ENCODE measurements at regions not wholly inside any gene's neighbourhood (a gene's known extent, or its start where the extent isn't known, plus 50 kb on each side); places are given as distances from the start of the nearest gene placed in this dataset.
"Not testable (repeated sequence)": the region's sequence is repeated elsewhere in the genome, so short reads cannot be mapped to it uniquely, and the experiment has no call there.

DNA sequence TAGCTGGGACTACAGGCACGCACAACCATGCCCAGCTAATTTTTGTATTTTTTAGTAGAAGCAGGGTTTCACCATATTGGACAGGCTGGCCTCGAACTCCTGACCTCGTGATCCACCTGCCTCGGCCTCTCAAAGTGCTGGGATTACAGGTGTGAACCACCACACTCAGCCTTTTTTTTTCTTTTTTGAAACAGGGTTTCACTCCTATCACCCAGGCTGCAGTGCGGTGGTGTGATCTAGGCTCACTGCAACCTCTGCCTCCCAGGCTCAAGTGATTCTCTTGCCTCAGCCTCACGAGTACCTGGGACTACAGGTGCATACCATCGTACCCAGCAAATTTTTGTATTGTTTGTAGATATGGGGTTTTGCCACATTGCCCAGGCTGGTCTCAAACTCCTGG, 280.9 kb downstream of the GOLGA6L6 start:
- not testable (repeated sequence) for DNase-seq

DNA sequence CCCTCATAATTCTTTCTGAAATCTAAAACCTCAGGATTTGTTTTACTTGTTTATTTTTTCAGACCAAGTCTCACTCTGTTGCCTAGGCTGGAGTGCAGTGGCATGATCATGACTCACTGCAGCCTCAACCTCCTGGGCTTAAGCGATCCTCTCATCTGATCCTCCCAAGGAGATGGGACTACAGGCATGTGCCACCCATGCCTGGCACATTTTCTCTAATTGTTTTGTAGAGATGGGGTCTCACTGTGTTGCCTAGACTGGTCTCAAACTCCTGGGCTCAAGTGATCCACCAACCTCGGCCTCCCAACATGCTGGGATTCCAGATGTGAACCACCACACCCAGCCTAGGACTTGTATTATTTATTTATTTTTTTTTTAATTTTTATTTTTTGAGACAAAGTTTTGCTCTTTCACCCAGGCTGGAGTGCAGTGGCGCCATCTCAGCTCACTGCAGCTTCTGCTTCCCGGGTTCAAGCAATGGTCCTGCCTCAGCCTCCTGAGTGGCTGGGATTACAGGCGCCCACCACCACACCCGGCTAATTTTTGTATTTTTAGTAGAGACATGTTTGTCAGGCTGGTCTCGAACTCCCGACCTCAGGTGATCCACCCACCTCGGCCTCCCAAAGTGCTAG, 281.9 kb downstream of the GOLGA6L6 start:
- DNase-seq = not testable (repeated sequence)

DNA sequence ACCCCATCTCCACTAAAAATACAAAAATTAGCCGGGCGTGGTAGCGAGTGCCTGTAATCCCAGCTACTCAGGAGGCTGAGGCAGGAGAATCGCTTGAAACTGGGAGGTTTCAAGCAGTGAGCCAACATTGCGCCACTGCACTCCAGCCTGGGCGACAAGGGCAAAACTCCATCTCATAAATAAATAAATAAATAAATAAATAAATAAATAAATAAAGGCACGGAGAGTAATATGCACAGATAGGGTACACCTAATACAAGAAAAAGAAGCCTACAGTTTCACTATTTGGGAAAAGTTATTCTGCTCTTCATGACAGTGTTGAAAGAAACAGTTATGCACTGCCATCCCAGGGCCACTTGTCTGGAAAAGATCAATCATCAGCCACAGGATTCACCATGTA, 285.2 kb downstream of the GOLGA6L6 start:
- not testable (repeated sequence) for DNase-seq

DNA sequence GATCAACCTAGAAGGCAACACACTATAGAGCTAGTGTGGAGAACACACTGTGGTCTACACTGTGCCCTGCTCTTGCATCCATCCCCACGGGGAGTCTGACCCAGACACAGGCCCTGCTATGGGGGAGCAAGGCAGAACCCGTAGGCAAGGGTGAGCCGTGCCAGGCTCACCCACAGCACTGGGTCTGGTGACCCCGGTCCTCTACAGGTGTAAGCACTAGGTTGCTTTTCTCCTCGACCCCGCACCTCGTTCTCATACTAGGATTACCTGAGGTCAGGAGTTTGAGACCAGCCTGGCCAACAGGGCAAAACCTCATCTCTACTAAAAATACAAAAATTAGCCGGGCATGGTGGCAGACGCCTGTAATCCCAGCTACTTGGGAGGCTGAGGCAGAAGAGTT, 286.0 kb downstream of the GOLGA6L6 start:
- not testable (repeated sequence) for DNase-seq

DNA sequence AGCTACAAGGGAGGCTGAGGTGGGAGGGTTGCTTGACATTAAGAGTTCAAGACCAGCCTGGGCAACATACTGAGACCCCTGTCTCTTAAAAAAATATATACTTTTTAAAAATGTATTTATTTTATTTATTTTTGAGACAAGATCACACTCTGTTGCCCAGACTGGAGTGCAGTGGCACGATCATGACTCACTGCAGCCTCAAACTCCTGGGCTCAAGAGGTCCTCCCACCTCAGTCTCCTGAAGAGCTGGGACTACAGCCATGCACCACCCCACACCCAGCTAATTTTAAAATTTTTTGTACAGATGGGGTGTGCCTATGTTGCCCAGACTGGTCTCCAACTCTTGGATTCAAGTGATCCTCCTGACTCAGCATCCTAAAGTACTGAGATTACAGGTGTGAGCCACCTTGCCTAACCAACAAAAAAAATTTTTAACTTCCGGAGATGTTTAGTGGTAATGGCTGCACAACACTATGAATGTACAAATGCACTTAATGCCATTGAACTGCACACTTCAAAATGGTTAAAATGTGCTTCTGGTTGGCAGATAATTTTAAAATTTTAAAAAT, 288.5 kb downstream of the GOLGA6L6 start:
- DNase-seq = not testable (repeated sequence)

DNA sequence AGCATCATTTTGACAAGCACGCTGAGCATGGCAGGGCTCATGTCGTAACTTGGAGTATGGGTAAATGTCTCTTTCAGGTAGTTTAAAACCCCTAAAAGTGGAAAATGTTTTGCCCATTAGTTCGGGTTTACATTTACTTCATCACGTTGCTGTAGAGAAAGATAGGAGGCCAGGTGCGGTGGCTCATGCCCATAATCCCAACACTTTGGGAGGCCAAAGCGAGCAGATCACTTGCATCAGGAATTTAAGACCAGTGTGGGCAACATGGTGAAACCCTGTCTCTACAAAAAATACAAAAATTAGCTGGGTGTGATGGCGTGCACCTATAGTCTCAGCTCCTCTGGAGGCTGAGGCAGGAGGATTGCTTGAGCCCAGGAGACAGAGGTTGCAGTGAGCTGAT, 289.6 kb downstream of the GOLGA6L6 start:
- DNase-seq = not testable (repeated sequence)

DNA sequence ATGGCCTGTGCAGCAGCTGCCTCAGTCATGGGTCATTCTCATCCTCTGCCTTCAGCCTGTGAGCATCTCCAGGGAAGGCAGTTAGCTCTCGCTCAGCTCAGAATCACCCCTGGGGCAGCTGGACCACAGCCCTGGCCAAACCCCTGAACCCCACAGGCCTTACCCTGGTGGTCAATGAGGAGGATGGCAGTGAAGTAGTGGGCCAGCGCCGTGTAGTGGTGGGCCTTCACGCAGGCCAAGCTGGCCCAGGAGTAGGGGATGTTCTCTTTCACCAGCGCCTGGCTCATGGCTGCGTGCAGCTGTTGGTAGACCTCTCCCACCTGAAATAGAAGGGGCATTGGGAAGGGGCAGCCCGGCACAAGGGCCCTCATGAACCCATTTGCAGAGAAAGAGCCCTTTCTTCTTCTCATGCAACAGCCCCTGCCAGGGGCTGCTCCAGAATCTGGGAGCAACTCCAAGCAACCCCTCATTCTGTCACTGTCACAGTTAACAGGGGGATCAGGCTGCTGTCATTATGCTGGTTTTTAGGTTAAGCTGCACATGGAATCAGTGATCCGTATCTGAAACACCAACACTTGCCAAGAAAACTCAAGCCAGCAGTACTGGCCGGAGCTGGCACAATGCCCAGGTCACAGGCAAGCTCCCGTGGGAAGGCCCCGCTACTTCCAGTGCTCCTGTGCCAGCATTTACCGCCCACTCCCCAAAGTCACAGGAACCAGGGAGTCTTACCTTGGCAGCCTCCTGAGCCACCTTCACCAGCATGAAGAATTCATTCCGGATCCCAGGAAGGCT, 290.2 kb downstream of the GOLGA6L6 start:
- not testable (repeated sequence) for DNase-seq

DNA sequence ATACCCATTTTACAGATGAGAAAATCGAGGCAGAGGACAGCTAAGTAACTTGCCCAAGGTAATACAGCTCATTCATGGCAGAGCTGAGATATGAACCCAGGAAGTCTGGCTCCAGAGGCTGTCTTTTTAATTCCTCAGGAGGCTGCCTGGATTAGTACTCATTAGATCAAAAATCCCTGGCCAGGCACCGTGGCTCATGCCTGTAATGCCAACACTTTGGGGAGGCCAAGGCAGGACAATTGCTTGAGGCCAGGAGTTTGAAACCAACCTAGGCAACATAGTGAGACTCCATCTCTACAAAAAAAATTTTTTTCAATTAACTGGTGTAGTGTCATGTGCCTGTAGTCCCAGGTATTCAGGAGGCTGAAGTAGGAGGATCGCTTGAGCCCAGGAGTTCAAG, 291.4 kb downstream of the GOLGA6L6 start:
- not testable (repeated sequence) for DNase-seq

DNA sequence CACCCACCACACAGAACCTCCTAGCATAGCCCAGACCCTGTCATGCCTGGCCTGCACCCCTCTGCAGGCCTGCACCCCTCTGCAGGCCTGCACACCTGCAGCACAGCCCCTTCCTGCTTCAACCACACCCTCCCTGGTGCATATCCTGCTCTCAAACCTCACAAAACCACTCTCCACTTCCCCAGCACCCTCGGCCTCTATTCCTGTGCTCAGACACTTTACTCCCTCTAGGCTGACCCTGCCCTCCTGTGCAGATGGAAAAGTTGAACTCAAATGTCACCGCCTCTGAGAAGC, 292.0 kb downstream of the GOLGA6L6 start:
- DNase-seq = not testable (repeated sequence)

DNA sequence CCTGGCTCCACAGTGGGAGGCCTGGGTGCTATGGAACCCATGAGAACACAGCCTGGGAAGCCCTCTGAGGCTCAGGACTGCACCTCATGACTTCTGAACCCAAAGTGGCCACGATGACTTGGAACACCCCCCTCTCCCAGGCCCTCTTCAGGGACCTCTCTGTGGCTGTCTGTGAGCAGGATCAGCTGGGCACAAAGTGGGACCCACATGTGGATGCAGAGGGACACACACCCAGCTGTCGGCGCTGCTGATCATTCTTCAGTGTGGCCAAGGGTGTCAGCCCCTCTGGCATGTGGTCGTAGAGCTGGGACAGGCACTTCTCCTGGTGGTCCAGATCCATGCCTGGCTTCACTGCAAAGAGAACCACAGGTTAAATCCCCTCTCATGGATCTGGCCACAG, 293.2 kb downstream of the GOLGA6L6 start:
- not testable (repeated sequence) for DNase-seq

DNA sequence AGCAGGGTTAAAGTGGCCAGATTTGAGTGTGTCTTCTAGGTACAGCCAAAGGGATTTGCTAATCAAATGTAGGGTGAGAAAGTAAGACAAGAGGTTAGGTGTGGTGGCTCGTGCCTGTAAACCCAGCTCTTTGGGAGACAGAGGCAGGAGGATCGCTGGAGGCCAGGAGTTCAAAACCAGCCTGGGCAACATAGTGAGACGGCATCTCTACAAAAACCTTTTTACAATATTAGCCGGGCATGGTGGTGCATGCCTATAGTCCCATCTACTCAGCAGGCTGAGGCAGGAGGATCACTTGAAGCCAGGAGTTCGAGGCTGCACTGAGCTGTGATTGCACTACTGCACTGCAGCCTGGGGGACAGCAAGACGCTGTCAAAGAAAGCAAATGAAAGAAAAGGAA, 294.5 kb downstream of the GOLGA6L6 start:
- not testable (repeated sequence) for DNase-seq

DNA sequence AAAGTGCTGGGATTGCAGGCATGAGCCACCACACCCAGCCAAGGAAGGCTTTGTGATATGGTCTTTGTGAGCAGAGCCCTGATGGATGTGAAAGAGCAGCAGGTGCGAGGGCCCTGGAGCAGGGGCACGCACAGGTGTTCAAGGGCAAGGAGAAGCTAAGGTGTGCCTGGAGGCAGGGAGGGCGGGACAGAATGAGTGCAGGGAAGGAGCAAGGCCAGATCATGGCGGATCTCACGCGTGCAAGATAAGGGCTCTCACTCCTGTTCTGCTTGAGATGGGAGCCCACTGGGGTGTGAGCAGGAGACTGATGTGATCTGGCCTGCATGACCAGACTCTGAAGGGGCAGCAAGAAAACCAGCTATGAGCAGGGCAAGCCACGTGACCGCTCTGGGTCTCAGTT, 295.0 kb downstream of the GOLGA6L6 start:
- not testable (repeated sequence) for DNase-seq

DNA sequence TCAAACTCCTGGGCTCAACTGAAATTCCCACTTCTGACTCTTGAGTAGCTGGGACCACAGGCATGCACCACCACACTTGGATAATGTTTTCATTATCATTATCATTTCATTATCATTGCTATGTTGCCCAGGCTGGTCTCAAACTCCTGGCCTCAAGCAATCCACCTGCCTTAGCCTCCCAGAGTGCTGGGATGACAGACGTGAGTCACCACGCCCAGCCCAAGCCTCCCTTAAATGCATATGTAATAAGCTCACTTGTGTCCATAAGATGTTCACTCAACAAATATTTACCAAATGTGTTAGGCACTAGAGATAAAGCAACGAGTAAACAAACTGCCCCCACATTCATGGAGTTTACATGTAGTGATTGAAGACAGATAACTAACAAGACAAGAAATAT, 295.7 kb downstream of the GOLGA6L6 start:
- DNase-seq = not testable (repeated sequence)

DNA sequence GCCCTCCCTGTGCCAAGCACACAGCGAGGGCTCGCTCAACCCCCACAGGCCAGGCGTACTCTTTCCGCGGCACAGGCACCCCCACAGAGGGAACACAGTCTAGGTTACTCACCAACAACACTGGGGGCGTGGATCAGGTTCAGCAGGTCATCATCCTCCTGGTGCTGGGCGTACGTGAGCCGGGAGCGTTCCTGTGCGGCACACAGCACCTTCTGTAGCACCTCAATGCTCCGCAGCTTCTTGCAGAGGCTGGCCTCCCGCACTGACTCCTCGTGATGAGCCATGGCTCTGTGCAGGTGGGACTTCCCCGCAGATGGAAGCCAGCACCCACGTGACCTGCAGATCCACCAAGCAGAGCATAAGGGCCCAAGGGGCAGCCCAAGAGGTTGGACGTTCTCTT, 296.8 kb downstream of the GOLGA6L6 start:
- not testable (repeated sequence) for DNase-seq

DNA sequence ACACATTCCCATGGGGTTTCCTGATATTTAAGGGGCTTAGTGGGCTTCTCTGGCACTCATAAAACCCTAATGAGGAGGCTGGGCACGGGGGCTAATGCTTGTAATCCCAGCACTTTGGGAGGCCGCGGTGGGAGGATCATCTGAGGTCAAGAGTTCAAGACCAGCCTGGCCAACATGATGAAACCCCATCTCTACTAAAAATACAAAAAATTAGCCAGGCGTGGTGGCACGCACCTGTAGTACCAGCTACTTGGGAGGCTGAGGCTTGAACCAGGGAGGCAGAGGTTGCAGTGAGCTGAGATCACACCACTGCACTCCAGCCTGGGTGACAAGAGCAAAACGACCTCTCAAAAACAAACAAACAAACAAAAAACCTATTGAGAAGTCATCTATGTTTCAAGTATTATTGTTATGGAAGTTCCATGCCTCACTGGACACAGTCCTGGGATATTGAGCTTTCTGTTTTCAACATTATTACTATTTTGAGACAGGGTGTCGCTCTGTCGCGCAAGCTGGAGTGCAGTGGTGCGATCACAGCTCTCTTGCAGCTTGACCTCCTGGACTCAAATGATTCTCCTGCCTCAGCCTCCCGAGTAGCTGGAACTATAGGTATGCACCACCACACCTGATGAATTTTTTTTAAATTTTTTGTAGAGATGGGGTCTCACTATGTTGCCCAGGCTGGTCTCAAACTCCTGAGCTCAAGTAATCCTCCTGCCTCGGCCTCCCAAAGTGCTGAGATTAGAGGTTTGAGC, 297.9 kb downstream of the GOLGA6L6 start:
- not testable (repeated sequence) for DNase-seq

DNA sequence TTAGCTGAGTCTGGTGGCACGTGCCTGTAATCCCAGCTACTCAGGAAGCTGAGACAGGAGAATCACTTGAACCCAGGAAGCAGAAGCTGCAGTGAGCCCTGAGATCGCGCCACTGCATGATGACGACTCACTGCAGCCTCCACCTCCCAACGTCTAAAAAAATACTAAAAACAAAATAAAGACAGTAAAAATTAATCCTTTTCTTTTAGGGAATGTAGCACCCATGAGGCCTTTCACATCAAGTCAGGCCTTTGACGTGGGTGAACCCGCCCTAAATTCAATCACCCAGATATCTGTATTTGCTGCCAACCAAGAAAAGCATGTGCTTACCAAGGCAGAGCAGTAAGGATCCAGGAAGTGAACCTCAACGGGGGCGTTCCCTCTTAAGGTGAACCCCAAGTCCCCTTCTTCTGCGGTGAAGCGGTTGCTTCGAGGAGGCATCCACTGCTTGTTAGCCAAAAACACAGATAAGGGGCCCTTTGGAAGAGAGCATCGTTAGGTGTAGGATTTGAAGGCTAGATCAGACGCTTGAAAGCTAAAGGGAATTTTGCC, 301.2 kb downstream of the GOLGA6L6 start:
- DNase-seq = not testable (repeated sequence)

DNA sequence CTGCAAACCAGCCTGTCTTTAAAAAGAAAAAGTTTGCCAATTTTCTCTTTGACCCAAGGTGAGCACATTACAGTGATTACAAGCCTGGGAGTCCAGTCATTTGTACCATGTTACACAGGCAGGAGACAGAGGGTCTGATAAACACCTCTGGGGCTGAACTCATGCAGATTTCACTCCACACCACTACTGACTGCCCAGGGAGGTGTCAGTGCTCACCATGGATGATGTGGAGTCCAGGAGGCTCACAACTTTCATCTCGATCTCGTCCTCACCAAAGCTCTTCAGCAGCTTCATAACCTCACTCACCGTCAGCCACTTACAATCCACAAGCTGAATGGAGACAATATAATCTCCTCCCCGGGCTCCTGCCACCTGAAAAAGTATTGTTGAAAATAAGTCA, 302.4 kb downstream of the GOLGA6L6 start:
- DNase-seq = not testable (repeated sequence)

DNA sequence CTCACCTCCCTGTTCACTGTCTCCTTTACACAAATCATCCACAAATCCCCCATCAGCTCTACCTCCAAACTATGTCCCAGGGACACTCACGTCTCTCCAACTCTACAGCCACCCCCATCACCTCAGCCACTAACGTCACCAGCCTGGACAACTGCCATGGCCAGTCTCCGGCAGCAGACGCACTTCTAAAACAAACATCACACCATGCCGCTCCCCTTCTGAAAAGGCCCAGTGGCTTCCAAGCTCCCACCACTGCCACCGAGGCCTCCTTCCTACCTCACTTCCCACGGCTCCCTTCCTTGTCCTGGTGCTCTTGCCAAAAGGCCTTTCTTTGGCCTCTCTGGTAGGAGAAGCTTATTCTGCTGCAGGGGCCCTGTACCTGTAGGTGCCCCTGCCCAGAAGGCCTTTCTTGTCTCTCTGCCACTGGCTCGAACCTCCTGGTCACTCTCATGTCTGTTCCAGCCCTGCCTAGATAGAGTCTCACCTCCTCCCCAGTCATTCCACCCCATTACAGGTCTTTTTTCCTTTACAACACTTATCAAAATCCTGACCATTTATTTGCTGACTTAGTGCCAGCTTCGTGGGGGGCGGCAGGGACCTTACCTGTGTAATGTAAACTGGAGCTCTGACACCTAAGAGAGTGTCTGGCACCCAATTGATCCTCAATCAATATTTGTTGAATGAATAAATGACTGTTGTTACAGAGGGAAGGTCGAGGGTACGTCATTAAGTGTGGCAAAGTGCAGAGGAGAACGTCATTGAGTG, 304.2 kb downstream of the GOLGA6L6 start:
- DNase-seq = not testable (repeated sequence)

DNA sequence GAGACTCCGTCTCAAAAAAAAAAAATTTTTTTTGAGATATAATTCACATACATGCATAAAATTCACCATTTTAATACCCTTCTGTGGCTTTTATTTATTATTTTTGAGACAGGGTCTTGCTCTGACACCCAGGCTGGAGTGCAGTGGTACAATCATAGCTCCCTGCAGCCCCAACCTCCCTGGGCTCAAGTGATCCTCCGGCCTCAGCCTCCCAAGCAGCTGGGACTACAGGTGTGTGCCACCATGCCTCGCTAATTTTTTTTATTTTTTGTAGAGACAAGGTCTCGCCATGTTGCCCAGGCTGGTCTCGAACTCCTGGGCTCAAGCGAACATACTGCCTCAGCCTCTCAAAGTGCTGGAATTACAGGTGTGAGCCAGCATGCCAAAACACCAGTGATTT, 305.9 kb downstream of the GOLGA6L6 start:
- DNase-seq = not testable (repeated sequence)

DNA sequence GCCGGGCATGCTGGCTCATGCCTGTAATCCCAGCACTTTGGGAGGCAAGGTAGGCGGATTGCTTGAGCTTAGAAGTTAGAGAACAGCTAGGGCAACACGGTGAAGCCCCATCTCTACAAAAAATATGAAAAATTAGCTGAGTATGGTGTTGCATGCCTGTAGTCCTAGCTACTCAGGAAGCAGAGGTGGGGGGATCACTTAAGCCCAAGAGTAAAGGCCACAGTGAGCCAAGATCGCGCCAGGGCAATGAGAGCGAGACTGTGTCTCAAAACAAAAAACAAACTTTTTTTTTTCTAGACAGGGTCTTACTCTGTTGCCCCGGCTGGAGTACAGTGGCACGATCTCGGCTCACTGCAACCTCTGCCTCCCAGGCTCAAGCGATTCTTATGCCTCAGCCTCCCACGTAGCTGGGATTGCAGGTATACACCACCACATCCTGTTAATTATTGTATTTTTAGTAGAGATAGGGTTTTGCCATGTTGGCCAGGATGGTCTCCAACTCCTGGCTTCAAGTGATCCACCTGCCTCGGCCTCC, 307.5 kb downstream of the GOLGA6L6 start:
- DNase-seq = peak; percentile 36

DNA sequence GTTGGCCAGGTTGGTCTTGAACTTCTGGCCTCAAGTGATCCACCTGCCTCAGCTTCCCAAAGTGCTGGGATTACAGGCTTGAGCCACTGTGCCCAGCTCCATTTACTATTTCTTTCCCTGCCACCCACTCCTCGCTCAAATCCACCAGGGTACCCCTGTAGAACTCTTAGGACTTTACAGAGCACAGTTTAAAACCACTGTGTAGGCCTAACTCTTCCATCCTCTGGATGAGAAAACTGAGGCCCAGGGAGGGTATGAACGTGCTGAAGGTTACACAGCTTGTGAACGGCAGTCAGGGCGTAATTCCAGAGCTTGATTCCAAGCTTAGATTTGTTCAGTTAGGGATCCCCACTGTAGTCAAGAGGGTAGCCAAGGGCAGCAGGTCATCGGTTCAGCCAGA, 309.1 kb downstream of the GOLGA6L6 start:
- not testable (repeated sequence) for DNase-seq

DNA sequence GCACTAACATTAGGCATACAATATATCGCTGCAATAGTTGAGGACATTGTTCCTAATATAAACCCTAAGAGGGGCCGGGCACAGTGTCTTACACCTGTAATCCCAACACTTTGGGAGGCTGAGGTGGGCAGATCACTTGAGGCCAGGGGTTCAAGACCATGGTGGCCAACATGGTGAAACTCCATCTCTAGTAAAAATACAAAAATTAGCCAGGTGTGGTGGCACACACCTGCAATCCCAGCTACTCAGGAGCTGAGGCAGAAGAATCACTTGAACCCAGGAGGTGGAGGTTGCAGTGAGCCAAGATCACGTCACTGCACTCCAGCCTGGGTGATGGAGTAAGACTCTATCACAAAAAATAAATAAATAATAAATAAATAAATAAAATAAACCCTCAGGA, 310.9 kb downstream of the GOLGA6L6 start:
- not testable (repeated sequence) for DNase-seq

Measured in islet precursor cell (in vitro differentiated cells).